IMR-90 (cell line): ENCODE measurements at regions not wholly inside any gene's neighbourhood (a gene's known extent, or its start where the extent isn't known, plus 50 kb on each side); places are given as distances from the start of the nearest gene placed in this dataset.

Experiments
- ATAC-seq: fragments of 200-7000 bp; cut with Tn5 transposase; 2 replicates; pipeline ENCODE4 v1.9.1; 2020; ENCODE audit warnings: low read depth, mild to moderate bottlenecking, moderate library complexity
- BruUV-seq: library from RNA; stranded (reverse); fragments of 400-500 nt; replicated peaks from 2 replicates; lab custom pipeline; 2021; lab: Mats Ljungman, UMichigan
- CTCF ChIA-PET: fragments of 300-600 bp; formaldehyde crosslinking; extraction: SDS; loops from one replicate; lab custom pipeline; 2021; ENCODE audit warnings: antibody characterized with exemption; lab: Yijun Ruan, JAX
- POLR2A ChIA-PET: fragments of 300-600 bp; sonication (Branson Sonifier 250); formaldehyde crosslinking; loops from one replicate; lab custom pipeline; 2022; ENCODE audit warnings: antibody characterized with exemption; ENCODE audit not compliant: unreplicated experiment; lab: Charles Lee
- DNase-seq: peaks from one replicate; pipeline ENCODE4 v3.0.0; 2013
- H2AFZ ChIP-seq: replicated peaks from 2 replicates; pipeline ENCODE3; 2013; ENCODE audit warnings: low read length, mild to moderate bottlenecking; ENCODE audit not compliant: poor library complexity
- H2AK5ac ChIP-seq: 2 replicates; pipeline ENCODE4 v1.6.1; 2013; ENCODE audit warnings: low read depth, low read length, inconsistent platforms
- H2AK9ac ChIP-seq: replicated peaks from 2 replicates; pipeline ENCODE3; 2013; ENCODE audit warnings: mild to moderate bottlenecking, low read depth, low read length, moderate library complexity; ENCODE audit not compliant: poor library complexity
- H2BK120ac ChIP-seq: 2 replicates; pipeline ENCODE4 v1.6.1; 2013; ENCODE audit warnings: low read depth, low read length, inconsistent platforms
- H2BK15ac ChIP-seq: 3 replicates; pipeline ENCODE4 v1.6.1; 2013; ENCODE audit warnings: low read depth, low read length, inconsistent platforms
- H2BK20ac ChIP-seq: 2 replicates; pipeline ENCODE4 v1.6.1; 2013; ENCODE audit warnings: low read depth, mild to moderate bottlenecking, inconsistent platforms, low read length, moderate library complexity
- H2BK5ac ChIP-seq: 2 replicates; pipeline ENCODE4 v1.6.1; 2013; ENCODE audit warnings: mild to moderate bottlenecking, low read depth, low read length, inconsistent platforms; ENCODE audit not compliant: poor library complexity, severe bottlenecking
- H3K14ac ChIP-seq: replicated peaks from 2 replicates; pipeline ENCODE4 v1.6.1; 2013; ENCODE audit warnings: low read depth, low read length, inconsistent platforms
- H3K18ac ChIP-seq: 2 replicates; pipeline ENCODE4 v1.6.1; 2013; ENCODE audit warnings: low read depth, low read length, control low read depth
- H3K23ac ChIP-seq: 2 replicates; pipeline ENCODE4 v1.6.1; 2013; ENCODE audit warnings: low read depth, low read length, inconsistent platforms
- H3K27ac ChIP-seq: 2 replicates; pipeline ENCODE4 v1.5.1; 2013; ENCODE audit warnings: mild to moderate bottlenecking, control low read depth, low read length; ENCODE audit not compliant: insufficient read depth
- H3K27me3 ChIP-seq: 2 replicates; pipeline ENCODE4 v1.6.1; 2013; ENCODE audit warnings: low read length; ENCODE audit not compliant: control insufficient read depth, insufficient read depth
- H3K36me3 ChIP-seq: 2 replicates; pipeline ENCODE4 v1.6.1; 2013; ENCODE audit warnings: low read length, mixed read lengths; ENCODE audit not compliant: control insufficient read depth, insufficient read depth
- H3K4ac ChIP-seq: 2 replicates; pipeline ENCODE4 v1.6.1; 2013; ENCODE audit warnings: low read depth, low read length, inconsistent platforms
- H3K4me1 ChIP-seq: 2 replicates; pipeline ENCODE4 v1.6.1; 2013; ENCODE audit warnings: low read length, mixed read lengths; ENCODE audit not compliant: control insufficient read depth, insufficient read depth
- H3K4me2 ChIP-seq: 2 replicates; pipeline ENCODE4 v1.6.1; 2013; ENCODE audit warnings: low read depth, mild to moderate bottlenecking, control low read depth, low read length, moderate library complexity
- H3K4me3 ChIP-seq: 2 replicates; pipeline ENCODE4 v1.5.1; 2013; ENCODE audit warnings: low read depth, mild to moderate bottlenecking, control low read depth, low read length, moderate library complexity; ENCODE audit not compliant: insufficient read depth
- H3K56ac ChIP-seq: 2 replicates; pipeline ENCODE4 v1.6.1; 2013; ENCODE audit warnings: low read length, inconsistent platforms; ENCODE audit not compliant: insufficient read depth; ENCODE audit errors: extremely low read depth
- H3K79me1 ChIP-seq, 2 experiments: 2 replicates each; pipeline ENCODE4 v1.6.1; 2013; ENCODE audit warnings: low read length in 2 of 2, inconsistent platforms in 1 of 2, low read depth in 1 of 2
- H3K9ac ChIP-seq: 2 replicates; pipeline ENCODE4 v1.6.1; 2013; ENCODE audit warnings: low read depth, low read length, control low read depth
- H3K9me1 ChIP-seq: 2 replicates; pipeline ENCODE4 v1.6.1; 2013; ENCODE audit warnings: low read length, inconsistent platforms; ENCODE audit not compliant: insufficient read depth
- H3K9me3 ChIP-seq: 2 replicates; pipeline ENCODE4 v1.6.1; 2013; ENCODE audit warnings: low read length; ENCODE audit not compliant: control insufficient read depth, insufficient read depth
- H4K20me1 ChIP-seq: 2 replicates; pipeline ENCODE4 v1.6.1; 2013; ENCODE audit warnings: low read length, inconsistent platforms; ENCODE audit not compliant: insufficient read depth
- H4K5ac ChIP-seq: 2 replicates; pipeline ENCODE4 v1.6.1; 2013; ENCODE audit warnings: mild to moderate bottlenecking, low read depth, low read length, control low read depth
- H4K8ac ChIP-seq, 2 experiments: 2 replicates each; pipeline ENCODE4 v1.6.1; 2013; ENCODE audit warnings: low read depth in 2 of 2, low read length in 2 of 2, control low read depth in 1 of 2, inconsistent platforms in 1 of 2
- H4K91ac ChIP-seq: 2 replicates; pipeline ENCODE4 v1.6.1; 2013; ENCODE audit warnings: low read depth, low read length, inconsistent platforms; ENCODE audit not compliant: insufficient read depth
- BHLHE40 ChIP-seq: fragments of 150-350 bp; IDR thresholded peaks from 2 replicates; pipeline ENCODE4 v1.6.1; 2016; ENCODE audit warnings: mild to moderate bottlenecking, low read depth, low read length
- CHD1 ChIP-seq: IDR thresholded peaks from 2 replicates; pipeline ENCODE4 v1.6.1; 2012; ENCODE audit warnings: low read depth, low read length, improper control_type of control experiment
- CTCF ChIP-seq: conservative IDR thresholded peaks from 2 replicates; pipeline ENCODE4 v1.5.1; 2012; ENCODE audit warnings: mild to moderate bottlenecking, low read depth, low read length, improper control_type of control experiment
- MAZ ChIP-seq: IDR thresholded peaks from 2 replicates; pipeline ENCODE4 v1.6.1; 2012; ENCODE audit warnings: low read depth, mild to moderate bottlenecking, low read length, improper control_type of control experiment, moderate library complexity, borderline replicate concordance
- MXI1 ChIP-seq: IDR thresholded peaks from 2 replicates; pipeline ENCODE4 v1.6.1; 2012; ENCODE audit warnings: low read depth, mild to moderate bottlenecking, low read length, moderate library complexity, borderline replicate concordance
- RAD21 ChIP-seq: IDR thresholded peaks from 2 replicates; pipeline ENCODE4 v1.6.1; 2012; ENCODE audit warnings: low read length, improper control_type of control experiment
- RFX5 ChIP-seq: IDR thresholded peaks from 2 replicates; pipeline ENCODE4 v1.8.0; 2012; ENCODE audit warnings: low read depth, mild to moderate bottlenecking, low read length, moderate library complexity
- SMC3 ChIP-seq: fragments of 150-350 bp; IDR thresholded peaks from 2 replicates; pipeline ENCODE4 v1.6.1; 2016; ENCODE audit warnings: low read depth, mild to moderate bottlenecking, antibody characterized with exemption, low read length, moderate library complexity
- USF2 ChIP-seq: fragments of 150-350 bp; IDR thresholded peaks from 2 replicates; pipeline ENCODE4 v1.6.1; 2017; ENCODE audit warnings: mild to moderate bottlenecking, antibody characterized with exemption, low read length, low read depth
- dilution Hi-C: fragments of 300-500 bp; cut with HindIII; formaldehyde crosslinking; loops from one replicate; pipeline ENCODE4 v1.14.3; 2018; ENCODE audit warnings: low sequenced_read_pairs; ENCODE audit not compliant: unreplicated experiment
- in situ Hi-C: fragments of 300-500 bp; cut with MboI; formaldehyde crosslinking; loops from 3 replicates; pipeline ENCODE4 v1.14.3; 2019; ENCODE audit warnings: low sequenced_read_pairs, inconsistent platforms, mixed read lengths
- intact Hi-C: fragments of 100-400 bp; cut with micrococcal nuclease; formaldehyde crosslinking; loops from 2 replicates; pipeline ENCODE4 v1.10.0; 2022

GRCh38 chr6:99165838-99166237 is 183.6 kb downstream of the FAXC start:
- Histone ChIP-seq H3K18ac (no peak overlapping the region), H4K91ac (no peak overlapping the region), H3K27ac (no peak overlapping the region), H4K8ac (no peak overlapping the region), H4K5ac (no peak overlapping the region), H3K9ac (no peak overlapping the region), H4K20me1 (no peaks in the 10 kb centered on the region), H3K9me1 (no peaks in the 10 kb centered on the region), H2AK9ac (no peak overlapping the region), H2BK120ac (no peak overlapping the region), H3K56ac (no peak overlapping the region), H3K4me3 (no peak overlapping the region), H3K79me1 (no peaks in the 10 kb centered on the region), H2AK5ac (no peak overlapping the region), H3K9me3 (no peaks in the 10 kb centered on the region), H3K4me2 (no peak overlapping the region), H2BK5ac (no peak overlapping the region), H2BK15ac (no peak overlapping the region), H3K4ac (no peak overlapping the region), H2BK20ac (no peak overlapping the region), H3K14ac (no peak overlapping the region), H3K36me3 (no peaks in the 10 kb centered on the region), H3K27me3 (no peaks in the 10 kb centered on the region), H2AFZ (no peak overlapping the region), H3K23ac (no peak overlapping the region), H3K4me1 (no peaks in the 10 kb centered on the region)
- dilution Hi-C loops (no loop called here), intact Hi-C loops (no loop called here), in situ Hi-C loops (no loop called here)
- TF ChIP-seq RFX5 = no peak
- TF ChIP-seq USF2 = no peak
- no peak for TF ChIP-seq CTCF
- TF ChIP-seq RAD21 = no peak
- TF ChIP-seq MAZ = no peak
- TF ChIP-seq BHLHE40 = no peak
- no peak for TF ChIP-seq CHD1
- TF ChIP-seq SMC3 = no peak
- TF ChIP-seq MXI1 = no peak
- no TSS peak for BruUV-seq
- ChIA-PET CTCF (no interaction called here), POLR2A (no interaction called here)
- ATAC-seq (no peak), DNase-seq (no peak)
